HG03558 (cell line): ENCODE measurements at regions not wholly inside any gene's neighbourhood (a gene's known extent, or its start where the extent isn't known, plus 50 kb on each side); places are given as distances from the start of the nearest gene placed in this dataset.

Source experiments
- ATAC-seq: cut with Tn5 transposase; IDR thresholded peaks from one replicate; pipeline ENCODE4 v1.9.1; 2021; ENCODE audit warnings: moderate number of reproducible peaks; ENCODE audit not compliant: unreplicated experiment; ENCODE audit errors: extremely low read depth

- ATAC-seq, result no peak
Measured at GRCh38 chr9:20137425-20137824, 348.6 kb upstream of the SLC24A2 start.

GRCh38 chr9:20135119-20135697, 346.4 kb upstream of the SLC24A2 start:
- no peak for ATAC-seq

DNA sequence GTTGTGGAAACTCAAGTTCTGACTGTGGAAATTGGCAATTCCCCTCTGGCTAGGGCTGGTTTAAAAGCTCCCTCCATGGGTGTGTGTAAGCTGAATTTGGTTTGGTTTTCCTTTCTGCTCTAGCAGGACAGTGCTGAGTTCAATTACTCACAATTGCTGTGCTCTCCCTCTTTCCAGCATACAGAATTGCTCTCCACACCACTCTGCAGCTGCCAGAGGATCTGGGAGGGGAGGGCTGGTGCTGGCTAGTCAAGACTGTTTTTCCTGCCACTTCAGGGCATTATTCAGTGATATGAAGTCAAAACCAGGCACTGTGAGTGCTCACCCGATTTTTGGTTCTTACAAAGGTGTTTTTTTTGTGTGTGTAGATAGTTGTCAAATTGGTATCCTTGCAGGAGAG, 336.9 kb upstream of the SLC24A2 start:
- no peak for ATAC-seq

DNA sequence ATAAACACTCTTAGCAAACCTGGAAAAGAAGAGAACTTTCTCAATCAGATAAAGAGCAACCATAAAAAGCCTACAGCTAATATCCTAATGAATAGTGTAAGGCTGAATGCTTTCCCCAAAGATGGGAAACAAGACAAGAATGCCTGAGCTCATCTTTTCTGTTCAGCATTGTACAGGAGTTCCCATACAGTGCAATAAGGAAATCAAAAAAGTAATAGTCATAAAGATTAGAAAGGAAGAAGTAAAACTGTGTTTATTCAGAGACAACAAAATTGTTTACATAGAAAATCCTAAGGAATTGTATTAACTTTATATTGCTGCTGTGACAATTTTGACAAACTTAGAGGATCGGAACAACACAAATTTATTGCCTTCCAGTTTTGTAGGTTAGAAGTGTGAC, 330.7 kb upstream of the SLC24A2 start:
- no peak for ATAC-seq

GRCh38 chr9:20117986-20118385, 329.1 kb upstream of the SLC24A2 start:
- no peak for ATAC-seq

DNA sequence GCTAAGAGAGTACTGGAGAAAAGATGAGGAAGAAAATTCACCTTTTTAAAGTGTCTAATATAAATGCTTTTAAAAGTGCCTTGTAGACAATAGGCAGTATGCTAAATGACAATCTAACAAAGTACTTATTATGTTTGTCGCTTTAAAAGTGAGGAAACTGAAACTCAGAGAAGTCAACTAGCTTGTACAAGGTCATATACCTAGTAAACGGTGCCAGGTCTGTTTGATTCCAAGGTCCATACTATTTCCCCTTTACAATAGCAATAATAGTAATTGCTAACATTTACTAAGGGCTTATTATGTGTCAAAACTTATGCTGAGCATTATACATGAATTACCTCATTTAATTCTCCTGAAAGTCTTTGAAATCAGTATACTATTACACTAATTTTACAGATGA, 328.6 kb upstream of the SLC24A2 start:
- ATAC-seq, result no peak

- no peak for ATAC-seq
Measured at GRCh38 chr9:20114974-20115373, 326.1 kb upstream of the SLC24A2 start.

DNA sequence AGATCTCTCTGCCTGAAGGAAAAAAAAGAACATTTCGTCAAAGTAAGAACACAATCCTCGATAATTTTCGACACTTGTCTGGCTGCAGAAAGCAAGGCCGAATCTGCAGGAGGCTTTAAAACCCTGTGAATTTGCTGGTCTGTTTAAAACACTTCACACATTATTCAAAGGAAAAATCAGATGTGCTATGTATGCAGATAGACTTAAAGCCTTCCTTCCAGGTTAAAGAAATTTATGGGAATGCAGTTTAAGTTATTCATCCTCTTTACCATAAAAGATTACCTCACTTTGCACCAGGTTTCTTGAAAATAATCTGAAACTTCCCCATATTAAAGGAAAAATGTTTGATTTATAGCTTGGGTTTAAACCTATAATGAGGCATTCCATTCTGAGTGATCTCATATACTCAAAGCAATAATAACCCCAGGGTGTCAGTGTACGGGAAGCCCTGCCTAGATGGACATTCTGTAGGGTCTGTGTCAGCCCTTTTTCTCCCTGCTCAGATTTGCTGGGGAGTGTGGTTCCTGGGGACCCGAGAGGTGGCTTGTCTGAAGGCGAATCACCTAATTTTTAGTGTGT, 323.5 kb upstream of the SLC24A2 start:
- ATAC-seq, result no peak

- no peak for ATAC-seq
Measured at GRCh38 chr9:20111173-20111843, 322.5 kb upstream of the SLC24A2 start.

- no peak for ATAC-seq
Measured at GRCh38 chr9:20095430-20096092, 306.7 kb upstream of the SLC24A2 start.

DNA sequence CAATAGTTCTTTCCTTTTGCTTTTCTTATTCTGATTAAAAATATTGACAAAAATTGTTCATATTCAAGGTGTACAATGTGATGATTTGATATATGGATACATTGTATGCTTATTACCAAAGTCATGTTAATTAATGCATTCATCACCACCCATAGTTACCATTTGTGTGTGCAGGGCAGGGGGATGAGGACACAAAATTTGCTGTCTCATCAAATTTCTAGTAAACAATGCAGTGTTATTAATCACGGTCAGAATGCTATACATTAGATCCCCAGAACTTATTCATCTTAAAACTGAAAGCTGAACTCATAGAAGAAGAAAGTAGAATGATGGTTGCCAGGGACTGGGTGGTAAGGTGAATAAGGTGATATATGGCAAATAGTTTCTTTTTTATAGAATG, 303.7 kb upstream of the SLC24A2 start:
- no peak for ATAC-seq

GRCh38 chr9:20087481-20087880, 298.6 kb upstream of the SLC24A2 start:
- ATAC-seq, result no peak

DNA sequence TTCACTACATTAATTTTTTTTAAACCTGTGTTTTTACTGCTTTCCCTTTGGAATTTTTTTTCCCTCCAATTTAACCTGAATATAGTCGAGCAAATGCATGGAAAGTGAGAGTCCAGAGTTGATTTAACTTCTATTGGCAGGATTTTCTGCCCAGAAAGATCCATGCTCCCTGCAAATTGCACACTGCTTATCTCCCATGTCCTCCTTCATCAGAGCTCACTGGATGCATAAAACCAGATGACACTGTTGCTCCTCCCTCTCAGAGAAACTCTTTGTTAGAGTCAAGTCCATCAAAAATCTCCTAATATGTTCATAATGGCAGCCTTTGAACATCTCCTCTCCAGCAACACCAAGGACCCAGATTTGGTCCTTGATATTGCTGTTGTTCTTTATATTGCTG, 297.0 kb upstream of the SLC24A2 start:
- no peak for ATAC-seq

GRCh38 chr9:20084125-20084524, 295.3 kb upstream of the SLC24A2 start:
- no peak for ATAC-seq

GRCh38 chr9:20083390-20083789, 294.6 kb upstream of the SLC24A2 start:
- no peak for ATAC-seq

- ATAC-seq, result no peak
Measured at GRCh38 chr9:20082831-20083230, 294.0 kb upstream of the SLC24A2 start.

- no peak for ATAC-seq
Measured at GRCh38 chr9:20082406-20082805, 293.6 kb upstream of the SLC24A2 start.

DNA sequence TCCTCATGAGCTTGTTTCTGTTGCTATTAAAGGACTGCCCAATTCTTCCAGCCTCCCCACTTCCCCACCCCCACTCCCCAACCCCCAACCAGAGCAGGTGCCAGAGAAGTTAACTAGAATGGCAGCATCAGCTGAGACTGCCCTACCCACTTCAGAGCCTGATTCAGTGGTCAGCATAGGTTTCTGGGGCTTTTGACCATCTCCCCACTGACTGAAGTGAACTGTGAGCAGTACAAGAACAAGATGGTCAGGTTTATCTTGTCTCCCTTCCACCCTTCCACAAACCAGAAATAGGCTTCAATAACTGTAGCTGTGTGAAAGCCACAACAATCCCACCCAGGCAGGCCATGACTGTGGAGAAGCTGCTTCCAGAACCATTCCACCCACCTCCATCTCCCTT, 289.4 kb upstream of the SLC24A2 start:
- ATAC-seq, result no peak

- ATAC-seq, result no peak
Measured at GRCh38 chr9:20074291-20074690, 285.5 kb upstream of the SLC24A2 start.

DNA sequence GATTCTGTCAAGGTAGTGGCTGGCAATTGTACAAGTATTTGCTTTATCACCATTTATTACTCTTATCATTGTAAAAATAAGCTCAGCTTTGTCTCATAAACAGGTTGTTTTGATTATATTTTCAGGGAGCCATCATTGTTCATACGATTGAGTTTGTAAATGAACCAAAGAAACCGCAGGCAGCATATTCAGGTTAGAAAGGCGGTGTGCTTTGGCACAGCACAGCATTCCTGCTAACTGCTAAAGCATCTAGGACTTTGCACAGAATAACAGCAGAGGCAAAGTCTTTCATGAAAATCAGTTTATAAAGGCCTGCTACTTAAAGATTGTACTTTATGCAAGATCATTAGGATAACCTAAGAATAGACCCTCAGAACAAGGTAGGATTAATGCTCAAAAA, 281.5 kb upstream of the SLC24A2 start:
- ATAC-seq, result no peak
